ENCODE measurements at regions not wholly inside any gene's neighbourhood (a gene's known extent, or its start where the extent isn't known, plus 50 kb on each side); places are given as distances from the start of the nearest gene placed in this dataset.

GRCh38 chr18:39190508-39190907 is 1624.9 kb upstream of the CELF4 start (continued):
- no peak for TF ChIP-seq ASH2L (IDR thresholded peaks at IDR 0.05; ENCODE audit: low read length)
- no peak for TF ChIP-seq SIX5 (IDR thresholded peaks at IDR 0.05; ENCODE audit: low read depth, low read length)
- no peak for TF ChIP-seq HDAC6 (IDR thresholded peaks at IDR 0.05; ENCODE audit: low read depth, low read length)
- TF ChIP-seq SIN3A (conservative IDR thresholded peaks at IDR 0.05 in 1 of 2, IDR thresholded peaks at IDR 0.05 in 1 of 2; ENCODE audit: low read depth in 1 of 2, low read length in 2 of 2): no peak
- no peak for TF ChIP-seq RAD21 (IDR thresholded peaks at IDR 0.05 in 1 of 2, conservative IDR thresholded peaks at IDR 0.05 in 1 of 2; ENCODE audit: low read depth in 2 of 2, low read length in 2 of 2)
- TF ChIP-seq ATF3 (IDR thresholded peaks at IDR 0.05; ENCODE audit: insufficient read depth, low read depth, low read length): no peak
- no peak for TF ChIP-seq RFX5 (IDR thresholded peaks at IDR 0.05; ENCODE audit: borderline replicate concordance, low read depth, low read length)
- TF ChIP-seq CEBPB (IDR thresholded peaks at IDR 0.05; ENCODE audit: low read depth, low read length): no peak

All from H1 (cell line).